A673 (cell line): ENCODE measurements at regions not wholly inside any gene's neighbourhood (a gene's known extent, or its start where the extent isn't known, plus 50 kb on each side); places are given as distances from the start of the nearest gene placed in this dataset.

ENCODE experiments used
- EZH2 ChIP-seq: fragments of 200-600 bp; sonication (generic); IDR thresholded peaks from 2 replicates; pipeline ENCODE4 v1.6.1; 2017; ENCODE audit warnings: borderline replicate concordance, low read depth, mild to moderate bottlenecking, mixed read lengths, antibody characterized with exemption, low read length; ENCODE audit not compliant: poor library complexity, severe bottlenecking
- TF ChIP-seq, protein P1 (sequence below): fragments of 300-800, 200-600 bp; sonication (generic); conservative IDR thresholded peaks from 2 replicates; pipeline ENCODE4 v1.5.1; 2017; ENCODE audit warnings: low read depth, mild to moderate bottlenecking, antibody characterized with exemption, low read length, moderate library complexity, mixed read lengths

DNA sequence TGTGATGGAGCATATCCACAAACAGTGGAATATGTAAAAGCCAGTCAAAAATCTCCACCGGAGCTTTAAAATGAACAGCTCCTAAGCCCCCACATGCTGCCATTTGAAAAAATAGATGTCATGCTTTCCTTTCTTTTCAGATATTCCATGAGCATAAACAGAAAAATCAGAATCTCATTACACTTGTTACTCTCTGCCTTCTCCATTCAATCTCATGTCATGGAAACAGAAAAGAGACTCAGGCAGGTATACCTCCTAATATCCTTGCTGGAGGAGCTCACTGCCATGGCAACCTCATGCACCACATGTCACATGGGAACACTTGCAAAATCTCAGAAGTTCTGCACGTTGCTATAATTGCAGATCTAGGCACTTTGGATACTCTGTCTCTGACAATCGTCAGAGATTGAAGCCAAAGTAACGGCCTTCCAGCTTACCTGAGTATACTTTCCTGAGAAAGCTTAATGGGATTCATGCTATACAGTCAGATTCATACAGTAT, 317.0 kb upstream of the ADAMTS9 start:
- TF ChIP-seq, protein P1, sequence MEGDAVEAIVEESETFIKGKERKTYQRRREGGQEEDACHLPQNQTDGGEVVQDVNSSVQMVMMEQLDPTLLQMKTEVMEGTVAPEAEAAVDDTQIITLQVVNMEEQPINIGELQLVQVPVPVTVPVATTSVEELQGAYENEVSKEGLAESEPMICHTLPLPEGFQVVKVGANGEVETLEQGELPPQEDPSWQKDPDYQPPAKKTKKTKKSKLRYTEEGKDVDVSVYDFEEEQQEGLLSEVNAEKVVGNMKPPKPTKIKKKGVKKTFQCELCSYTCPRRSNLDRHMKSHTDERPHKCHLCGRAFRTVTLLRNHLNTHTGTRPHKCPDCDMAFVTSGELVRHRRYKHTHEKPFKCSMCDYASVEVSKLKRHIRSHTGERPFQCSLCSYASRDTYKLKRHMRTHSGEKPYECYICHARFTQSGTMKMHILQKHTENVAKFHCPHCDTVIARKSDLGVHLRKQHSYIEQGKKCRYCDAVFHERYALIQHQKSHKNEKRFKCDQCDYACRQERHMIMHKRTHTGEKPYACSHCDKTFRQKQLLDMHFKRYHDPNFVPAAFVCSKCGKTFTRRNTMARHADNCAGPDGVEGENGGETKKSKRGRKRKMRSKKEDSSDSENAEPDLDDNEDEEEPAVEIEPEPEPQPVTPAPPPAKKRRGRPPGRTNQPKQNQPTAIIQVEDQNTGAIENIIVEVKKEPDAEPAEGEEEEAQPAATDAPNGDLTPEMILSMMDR, result no peak
- no peak for TF ChIP-seq EZH2
